ENCODE measurements at regions not wholly inside any gene's neighbourhood (a gene's known extent, or its start where the extent isn't known, plus 50 kb on each side); places are given as distances from the start of the nearest gene placed in this dataset.

- no peak for TF ChIP-seq JUND (IDR thresholded peaks at IDR 0.05; ENCODE audit: low read depth)
- in situ Hi-C loops (cut with HindIII; ENCODE audit: low pct_unique_long_range_greater_than_20kb, low sequenced_read_pairs), result no loop called here
- DNase-seq (ENCODE audit: low read depth in 1 of 2, low spot score in 1 of 2), result no peak
Observed at GRCh38 chr6:84445068-84445467, 217.6 kb upstream of the CEP162 start.

GRCh38 chr6:84442208-84442607 lies 214.8 kb upstream of the CEP162 start:
- no peak for DNase-seq (ENCODE audit: low read depth in 1 of 2, low spot score in 1 of 2)
- in situ Hi-C loops (cut with HindIII; ENCODE audit: low pct_unique_long_range_greater_than_20kb, low sequenced_read_pairs), result no loop called here
- TF ChIP-seq JUND (IDR thresholded peaks at IDR 0.05; ENCODE audit: low read depth), result no peak

GRCh38 chr6:84441456-84441855 lies 214.0 kb upstream of the CEP162 start:
- in situ Hi-C loops (cut with HindIII; ENCODE audit: low pct_unique_long_range_greater_than_20kb, low sequenced_read_pairs), result no loop called here
- DNase-seq (ENCODE audit: low read depth in 1 of 2, low spot score in 1 of 2), result no peak
- no peak for TF ChIP-seq JUND (IDR thresholded peaks at IDR 0.05; ENCODE audit: low read depth)

- in situ Hi-C loops (cut with HindIII; ENCODE audit: low pct_unique_long_range_greater_than_20kb, low sequenced_read_pairs), result no loop called here
- DNase-seq (ENCODE audit: low read depth in 1 of 2, low spot score in 1 of 2), result no peak
- no peak for TF ChIP-seq JUND (IDR thresholded peaks at IDR 0.05; ENCODE audit: low read depth)
Observed at GRCh38 chr6:84434550-84434949, 207.1 kb upstream of the CEP162 start.

- in situ Hi-C loops (cut with HindIII; ENCODE audit: low pct_unique_long_range_greater_than_20kb, low sequenced_read_pairs), result no loop called here
- no peak for TF ChIP-seq JUND (IDR thresholded peaks at IDR 0.05; ENCODE audit: low read depth)
- DNase-seq (ENCODE audit: low read depth in 1 of 2, low spot score in 1 of 2), result no peak
Observed at GRCh38 chr6:84432619-84433018, 205.2 kb upstream of the CEP162 start.

- TF ChIP-seq JUND (IDR thresholded peaks at IDR 0.05; ENCODE audit: low read depth), result no peak
- in situ Hi-C loops (cut with HindIII; ENCODE audit: low pct_unique_long_range_greater_than_20kb, low sequenced_read_pairs), result no loop called here
- DNase-seq (ENCODE audit: low read depth in 1 of 2, low spot score in 1 of 2), result peak; percentile 10 to 56
Observed at GRCh38 chr6:84428300-84428907, 201.0 kb upstream of the CEP162 start.

- in situ Hi-C loops (cut with HindIII; ENCODE audit: low pct_unique_long_range_greater_than_20kb, low sequenced_read_pairs), result no loop called here
- TF ChIP-seq JUND (IDR thresholded peaks at IDR 0.05; ENCODE audit: low read depth), result no peak
Observed at GRCh38 chr6:84425971-84426705, 198.7 kb upstream of the CEP162 start.

GRCh38 chr6:84424956-84425355 lies 197.5 kb upstream of the CEP162 start:
- no peak for TF ChIP-seq JUND (IDR thresholded peaks at IDR 0.05; ENCODE audit: low read depth)
- DNase-seq (ENCODE audit: low read depth in 1 of 2, low spot score in 1 of 2), result no peak
- in situ Hi-C loops (cut with HindIII; ENCODE audit: low pct_unique_long_range_greater_than_20kb, low sequenced_read_pairs), result no loop called here

More at GRCh38 chr6:84425971-84426705, 198.7 kb upstream of the CEP162 start:
- DNase-seq (ENCODE audit: low read depth in 1 of 2, low spot score in 1 of 2), result no peak

- DNase-seq (ENCODE audit: low read depth in 1 of 2, low spot score in 1 of 2), result peak in 1 of 2 experiments; percentile 53
- no peak for TF ChIP-seq JUND (IDR thresholded peaks at IDR 0.05; ENCODE audit: low read depth)
- in situ Hi-C loops (cut with HindIII; ENCODE audit: low pct_unique_long_range_greater_than_20kb, low sequenced_read_pairs), result no loop called here
Observed at GRCh38 chr6:84422380-84422968, 195.0 kb upstream of the CEP162 start.

GRCh38 chr6:84421031-84421430 lies 193.6 kb upstream of the CEP162 start:
- in situ Hi-C loops (cut with HindIII; ENCODE audit: low pct_unique_long_range_greater_than_20kb, low sequenced_read_pairs), result no loop called here
- TF ChIP-seq JUND (IDR thresholded peaks at IDR 0.05; ENCODE audit: low read depth), result no peak
- DNase-seq (ENCODE audit: low read depth in 1 of 2, low spot score in 1 of 2), result no peak

- in situ Hi-C loops (cut with HindIII; ENCODE audit: low pct_unique_long_range_greater_than_20kb, low sequenced_read_pairs), result no loop called here
- DNase-seq (ENCODE audit: low read depth in 1 of 2, low spot score in 1 of 2), result no peak
- no peak for TF ChIP-seq JUND (IDR thresholded peaks at IDR 0.05; ENCODE audit: low read depth)
Observed at GRCh38 chr6:84417260-84417659, 189.8 kb upstream of the CEP162 start.

GRCh38 chr6:84416043-84416657 lies 188.7 kb upstream of the CEP162 start:
- in situ Hi-C loops (cut with HindIII; ENCODE audit: low pct_unique_long_range_greater_than_20kb, low sequenced_read_pairs), result no loop called here
- no peak for TF ChIP-seq JUND (IDR thresholded peaks at IDR 0.05; ENCODE audit: low read depth)
- no peak for DNase-seq (ENCODE audit: low read depth in 1 of 2, low spot score in 1 of 2)

GRCh38 chr6:84415517-84415916 lies 188.1 kb upstream of the CEP162 start:
- DNase-seq (ENCODE audit: low read depth in 1 of 2, low spot score in 1 of 2), result no peak
- TF ChIP-seq JUND (IDR thresholded peaks at IDR 0.05; ENCODE audit: low read depth), result no peak
- in situ Hi-C loops (cut with HindIII; ENCODE audit: low pct_unique_long_range_greater_than_20kb, low sequenced_read_pairs), result no loop called here

Data from T47D (cell line).